ENCODE measurements at regions not wholly inside any gene's neighbourhood (a gene's known extent, or its start where the extent isn't known, plus 50 kb on each side); places are given as distances from the start of the nearest gene placed in this dataset.

GRCh38 chr2:195396479-195396878 lies 260.5 kb upstream of the SLC39A10 start:
- ChIA-PET POLR2A (ENCODE audit: low non-redundant PET) (no interaction called here), CTCF (no interaction called here)
- H3K9me3 ChIP-seq (ENCODE audit: low read depth, low read length, poor library complexity, severe bottlenecking) = no peaks in the 10 kb centered on the region
- no peaks in the 10 kb centered on the region for H3K36me3 ChIP-seq (ENCODE audit: insufficient read depth, low read length, poor library complexity, severe bottlenecking)
- H3K4me1 ChIP-seq (ENCODE audit: insufficient read depth, low read length, poor library complexity, severe bottlenecking) = peaks cover 11% of the 10 kb centered on the region
- no peak overlapping the region for H3K4me3 ChIP-seq (ENCODE audit: low read depth, low read length, poor library complexity, severe bottlenecking)
- no peak overlapping the region for H3K27ac ChIP-seq (ENCODE audit: low read depth, low read length, poor library complexity, severe bottlenecking)
- no TSS peak for BruUV-seq (replicated peaks)
- intact Hi-C loops (cut with micrococcal nuclease; ENCODE audit: unreplicated experiment) = no loop called here
- TF ChIP-seq CTCF (conservative IDR thresholded peaks at IDR 0.05; ENCODE audit: low read depth, low read length) (no peak), EZH2 (IDR thresholded peaks at IDR 0.05; ENCODE audit: borderline replicate concordance, low read depth, low read length, poor library complexity, severe bottlenecking) (no peak)
- no peak for DNase-seq (ENCODE audit: low spot score)
- H3K27me3 ChIP-seq (replicated peaks; ENCODE audit: insufficient read depth, low read depth, low read length, poor library complexity) = no peaks in the 10 kb centered on the region

- no peaks in the 10 kb centered on the region for H3K27me3 ChIP-seq (replicated peaks; ENCODE audit: insufficient read depth, low read depth, low read length, poor library complexity)
- H3K9me3 ChIP-seq (ENCODE audit: low read depth, low read length, poor library complexity, severe bottlenecking) = no peaks in the 10 kb centered on the region
- no TSS peak for BruUV-seq (replicated peaks)
- H3K36me3 ChIP-seq (ENCODE audit: insufficient read depth, low read length, poor library complexity, severe bottlenecking) = no peaks in the 10 kb centered on the region
- POLR2A ChIA-PET (ENCODE audit: low non-redundant PET) = no interaction called here
- intact Hi-C loops (cut with micrococcal nuclease; ENCODE audit: unreplicated experiment) = no loop called here
- no peak for DNase-seq (ENCODE audit: low spot score)
- no peak overlapping the region for H3K4me3 ChIP-seq (ENCODE audit: low read depth, low read length, poor library complexity, severe bottlenecking)
- no peak overlapping the region for H3K27ac ChIP-seq (ENCODE audit: low read depth, low read length, poor library complexity, severe bottlenecking)
- CTCF ChIA-PET = no interaction called here
- no peak for TF ChIP-seq CTCF (conservative IDR thresholded peaks at IDR 0.05; ENCODE audit: low read depth, low read length)
- TF ChIP-seq EZH2 (IDR thresholded peaks at IDR 0.05; ENCODE audit: borderline replicate concordance, low read depth, low read length, poor library complexity, severe bottlenecking) = no peak
- H3K4me1 ChIP-seq (ENCODE audit: insufficient read depth, low read length, poor library complexity, severe bottlenecking) = peaks cover 11% of the 10 kb centered on the region
Measured at GRCh38 chr2:195395362-195395761, 261.7 kb upstream of the SLC39A10 start.

- Histone ChIP-seq H3K9me3 (ENCODE audit: low read depth, low read length, poor library complexity, severe bottlenecking) (no peaks in the 10 kb centered on the region), H3K27me3 (replicated peaks; ENCODE audit: insufficient read depth, low read depth, low read length, poor library complexity) (no peaks in the 10 kb centered on the region), H3K4me1 (ENCODE audit: insufficient read depth, low read length, poor library complexity, severe bottlenecking) (peaks cover 11% of the 10 kb centered on the region), H3K36me3 (ENCODE audit: insufficient read depth, low read length, poor library complexity, severe bottlenecking) (no peaks in the 10 kb centered on the region), H3K27ac (ENCODE audit: low read depth, low read length, poor library complexity, severe bottlenecking) (no peak overlapping the region), H3K4me3 (ENCODE audit: low read depth, low read length, poor library complexity, severe bottlenecking) (no peak overlapping the region)
- intact Hi-C loops (cut with micrococcal nuclease; ENCODE audit: unreplicated experiment) = no loop called here
- CTCF ChIA-PET = no interaction called here
- DNase-seq (ENCODE audit: low spot score) = no peak
- POLR2A ChIA-PET (ENCODE audit: low non-redundant PET) = no interaction called here
- BruUV-seq (replicated peaks) = no TSS peak
- TF ChIP-seq CTCF (conservative IDR thresholded peaks at IDR 0.05; ENCODE audit: low read depth, low read length) = no peak
Measured at GRCh38 chr2:195392446-195393336, 264.3 kb upstream of the SLC39A10 start.
